ENCODE measurements at regions not wholly inside any gene's neighbourhood (a gene's known extent, or its start where the extent isn't known, plus 50 kb on each side); places are given as distances from the start of the nearest gene placed in this dataset.
"Not testable (repeated sequence)": the region's sequence is repeated elsewhere in the genome, so short reads cannot be mapped to it uniquely, and the experiment has no call there.

DNA sequence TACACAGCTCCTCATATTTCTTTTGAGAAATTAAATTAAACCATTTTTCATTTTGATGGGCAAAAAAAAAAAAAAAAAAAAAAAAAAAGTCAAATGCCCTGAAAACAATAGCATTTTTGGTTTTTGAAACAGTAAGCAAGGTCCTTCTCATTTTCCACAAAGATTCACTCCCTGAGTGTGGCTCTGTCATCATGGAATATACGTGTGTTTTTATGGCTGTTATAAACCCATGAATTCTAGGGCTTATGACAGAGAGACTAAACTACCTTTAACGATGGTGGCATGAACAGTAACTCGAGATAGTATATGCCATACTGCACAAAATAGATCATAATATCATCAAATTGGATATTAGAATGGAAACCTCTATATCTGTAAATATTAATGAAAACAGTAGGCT, 179.2 kb upstream of the ZNF521 start:
- intact Hi-C loops (cut with DNase I) = no loop called here

DNA sequence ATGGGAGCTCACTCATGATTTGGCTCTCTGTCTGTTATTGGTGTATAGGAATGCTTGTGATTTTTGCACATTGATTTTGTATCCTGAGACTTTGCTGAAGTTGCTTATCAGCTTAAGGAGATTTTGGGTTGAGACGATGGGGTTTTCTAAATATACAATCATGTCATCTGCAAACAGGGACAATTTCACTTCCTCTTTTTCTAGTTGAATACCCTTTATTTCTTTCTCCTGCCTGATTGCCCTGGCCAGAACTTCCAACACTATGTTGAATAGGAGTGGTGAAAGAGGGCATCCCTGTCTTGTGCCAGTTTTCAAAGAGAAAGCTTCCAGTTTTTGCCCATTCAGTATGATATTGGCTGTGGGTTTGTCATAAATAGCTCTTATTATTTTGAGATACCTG, 173.8 kb upstream of the ZNF521 start:
- H3K36me3 ChIP-seq; H3K4me3 ChIP-seq; intact Hi-C loops (cut with DNase I); ATAC-seq; H3K4me1 ChIP-seq; H3K9me3 ChIP-seq; H3K27ac ChIP-seq; DNase-seq; H3K27me3 ChIP-seq: not testable (repeated sequence)

More for the DNA sequence above, 179.2 kb upstream of the ZNF521 start:
- no peak overlapping the region for H3K4me3 ChIP-seq
- no peaks in the 10 kb centered on the region for H3K36me3 ChIP-seq
- no peak for DNase-seq
- H3K27me3 ChIP-seq = no peaks in the 10 kb centered on the region
- TF ChIP-seq, protein P1, sequence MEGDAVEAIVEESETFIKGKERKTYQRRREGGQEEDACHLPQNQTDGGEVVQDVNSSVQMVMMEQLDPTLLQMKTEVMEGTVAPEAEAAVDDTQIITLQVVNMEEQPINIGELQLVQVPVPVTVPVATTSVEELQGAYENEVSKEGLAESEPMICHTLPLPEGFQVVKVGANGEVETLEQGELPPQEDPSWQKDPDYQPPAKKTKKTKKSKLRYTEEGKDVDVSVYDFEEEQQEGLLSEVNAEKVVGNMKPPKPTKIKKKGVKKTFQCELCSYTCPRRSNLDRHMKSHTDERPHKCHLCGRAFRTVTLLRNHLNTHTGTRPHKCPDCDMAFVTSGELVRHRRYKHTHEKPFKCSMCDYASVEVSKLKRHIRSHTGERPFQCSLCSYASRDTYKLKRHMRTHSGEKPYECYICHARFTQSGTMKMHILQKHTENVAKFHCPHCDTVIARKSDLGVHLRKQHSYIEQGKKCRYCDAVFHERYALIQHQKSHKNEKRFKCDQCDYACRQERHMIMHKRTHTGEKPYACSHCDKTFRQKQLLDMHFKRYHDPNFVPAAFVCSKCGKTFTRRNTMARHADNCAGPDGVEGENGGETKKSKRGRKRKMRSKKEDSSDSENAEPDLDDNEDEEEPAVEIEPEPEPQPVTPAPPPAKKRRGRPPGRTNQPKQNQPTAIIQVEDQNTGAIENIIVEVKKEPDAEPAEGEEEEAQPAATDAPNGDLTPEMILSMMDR (IDR thresholded peaks at IDR 0.05) = no peak
- H3K9me3 ChIP-seq = no peaks in the 10 kb centered on the region
- H3K27ac ChIP-seq = no peak overlapping the region
- no peak for ATAC-seq
- H3K4me1 ChIP-seq = no peaks in the 10 kb centered on the region

DNA sequence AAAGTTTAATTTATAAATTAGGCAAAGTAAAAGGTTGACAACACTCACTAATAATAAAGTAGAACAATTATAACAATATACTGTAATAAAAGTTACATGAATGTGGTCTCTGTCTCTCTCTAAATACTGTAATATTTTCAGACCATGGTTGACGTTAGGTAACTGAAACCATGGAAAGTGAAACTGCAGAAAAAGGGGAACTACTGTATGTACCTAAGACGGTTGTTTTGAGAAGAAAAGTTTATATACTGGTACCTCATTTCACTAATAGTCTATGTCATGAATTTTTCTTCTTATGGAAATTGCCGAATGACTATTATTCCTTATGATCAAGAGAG, 166.7 kb upstream of the ZNF521 start:
- ATAC-seq (no peak), DNase-seq (no peak)
- Histone ChIP-seq H3K4me1 (no peaks in the 10 kb centered on the region), H3K36me3 (no peaks in the 10 kb centered on the region), H3K4me3 (no peak overlapping the region), H3K27me3 (no peaks in the 10 kb centered on the region), H3K27ac (no peak overlapping the region), H3K9me3 (no peaks in the 10 kb centered on the region)
- TF ChIP-seq, protein P1 (IDR thresholded peaks at IDR 0.05) = no peak
- intact Hi-C loops (cut with DNase I) = no loop called here

DNA sequence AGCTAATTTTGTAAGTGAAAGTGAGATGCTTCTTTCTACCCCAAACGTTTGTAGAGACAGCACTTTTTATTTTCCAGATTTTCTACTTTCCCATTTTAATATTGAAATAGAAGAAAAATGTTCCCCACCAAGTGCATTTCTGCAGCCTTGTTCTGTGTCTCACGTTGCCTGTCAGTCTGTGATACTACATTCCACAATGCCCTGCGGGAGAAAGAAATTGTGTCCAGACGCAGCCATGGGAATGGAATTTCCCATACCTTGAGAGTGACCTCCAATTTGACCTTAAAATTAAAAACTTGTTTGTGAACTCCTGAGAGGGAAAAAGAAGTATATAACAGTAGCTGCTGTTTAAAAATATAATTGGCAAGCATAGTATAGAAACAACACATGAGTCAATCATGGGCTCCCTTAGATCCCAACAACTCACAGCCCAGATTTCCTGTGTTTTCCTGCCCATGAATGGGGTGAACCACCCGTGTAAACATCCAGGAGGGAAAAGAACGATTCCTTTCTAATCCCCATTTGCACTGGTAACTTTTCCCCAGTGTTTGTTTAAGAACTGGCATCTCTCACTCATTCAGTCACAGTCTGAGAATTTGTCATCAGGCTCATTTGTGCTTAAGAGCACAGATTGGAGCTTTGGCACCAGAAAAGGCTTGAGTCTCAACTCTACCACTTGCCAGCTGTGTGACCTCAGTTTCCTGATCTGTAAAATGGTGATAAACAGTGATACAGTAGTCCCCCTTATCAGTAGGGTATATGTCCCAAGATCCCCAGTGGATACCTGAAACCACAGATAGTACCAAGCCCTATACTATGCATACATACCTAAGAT, 166.1 kb upstream of the ZNF521 start:
- Histone ChIP-seq H3K9me3 (no peaks in the 10 kb centered on the region), H3K27me3 (no peaks in the 10 kb centered on the region), H3K36me3 (no peaks in the 10 kb centered on the region), H3K27ac (no peak overlapping the region), H3K4me3 (no peak overlapping the region), H3K4me1 (no peaks in the 10 kb centered on the region)
- TF ChIP-seq, protein P1 (IDR thresholded peaks at IDR 0.05) = no peak
- intact Hi-C loops (cut with DNase I) = no loop called here
- ATAC-seq (no peak), DNase-seq (no peak)

DNA sequence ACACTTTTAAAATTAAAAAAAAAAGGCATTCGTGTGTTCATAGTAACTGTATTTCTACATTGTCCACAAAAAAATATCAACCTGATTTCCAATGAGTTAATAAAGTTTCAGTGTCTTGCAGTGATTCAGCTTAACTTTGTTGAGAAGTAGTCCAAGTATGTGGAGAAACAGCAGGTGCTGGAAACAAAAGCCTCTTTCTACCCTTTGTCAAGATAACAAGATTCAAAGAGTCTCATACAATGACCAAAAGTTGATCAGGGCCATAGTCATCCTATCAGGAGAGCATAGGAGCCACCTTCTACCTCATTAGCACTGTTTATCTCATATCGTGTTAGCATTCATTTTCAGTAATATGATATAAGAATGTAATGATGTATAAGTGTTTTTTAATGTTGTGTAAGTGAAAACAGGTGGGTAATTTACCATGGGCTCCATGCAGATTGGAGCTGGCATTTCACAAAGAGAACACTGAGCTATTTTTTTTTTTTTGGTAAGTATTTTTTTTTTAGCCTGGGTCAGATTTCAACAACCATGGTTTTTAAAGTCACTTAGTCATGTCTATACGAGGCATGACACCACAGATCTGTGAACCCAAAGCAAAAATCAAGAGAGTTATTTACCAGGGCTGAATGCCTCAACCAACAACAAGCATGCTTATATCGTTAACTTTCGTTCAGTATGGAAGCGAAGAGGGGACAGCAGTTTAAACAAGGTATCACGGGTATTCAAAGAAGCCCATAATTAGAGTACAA, 165.0 kb upstream of the ZNF521 start:
- no peaks in the 10 kb centered on the region for H3K27me3 ChIP-seq
- no peak for ATAC-seq
- intact Hi-C loops (cut with DNase I) = no loop called here

DNA sequence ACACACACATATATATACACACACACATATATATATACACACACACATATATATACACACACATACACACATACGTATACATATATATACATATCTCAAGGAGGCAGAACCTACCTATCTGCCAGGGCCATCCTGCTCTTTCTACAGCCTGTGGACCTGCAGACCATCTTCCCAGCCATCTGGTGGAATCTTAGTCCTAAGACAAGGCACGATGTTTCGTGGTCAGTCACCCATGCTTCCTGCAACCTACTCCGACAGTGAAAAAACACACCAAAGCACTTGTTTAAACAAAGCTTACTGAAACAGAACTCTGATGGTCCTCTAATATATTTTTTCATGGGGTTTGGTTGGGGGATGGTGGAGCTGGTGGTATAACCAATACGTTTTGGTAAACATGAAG, 164.2 kb upstream of the ZNF521 start:
- intact Hi-C loops (cut with DNase I) = no loop called here
- DNase-seq (no peak), ATAC-seq (no peak)
- H3K4me3 ChIP-seq = no peak overlapping the region
- H3K4me1 ChIP-seq = no peaks in the 10 kb centered on the region
- no peaks in the 10 kb centered on the region for H3K27me3 ChIP-seq
- H3K36me3 ChIP-seq = no peaks in the 10 kb centered on the region
- H3K27ac ChIP-seq = no peak overlapping the region
- TF ChIP-seq, protein P1 (IDR thresholded peaks at IDR 0.05) = no peak
- H3K9me3 ChIP-seq = no peaks in the 10 kb centered on the region

More for the DNA sequence above, 165.0 kb upstream of the ZNF521 start:
- H3K27ac ChIP-seq = no peak overlapping the region
- H3K9me3 ChIP-seq = no peaks in the 10 kb centered on the region
- no peaks in the 10 kb centered on the region for H3K4me1 ChIP-seq
- TF ChIP-seq, protein P1 (IDR thresholded peaks at IDR 0.05) = no peak
- H3K4me3 ChIP-seq = no peak overlapping the region
- no peak for DNase-seq
- no peaks in the 10 kb centered on the region for H3K36me3 ChIP-seq

All from upper lobe of right lung (tissue), 1 donor.